Mesendoderm (in vitro differentiated cells): ENCODE measurements at regions not wholly inside any gene's neighbourhood (a gene's known extent, or its start where the extent isn't known, plus 50 kb on each side); places are given as distances from the start of the nearest gene placed in this dataset.

Experiments used
- DNase-seq: peaks from one replicate; pipeline ENCODE4 v3.0.0; 2013
- H2AK5ac ChIP-seq: 2 replicates; pipeline ENCODE4 v1.6.1; 2013; ENCODE audit warnings: low read length, inconsistent platforms
- H2BK120ac ChIP-seq: 2 replicates; pipeline ENCODE4 v1.6.1; 2013; ENCODE audit warnings: low read depth, mild to moderate bottlenecking, low read length, moderate library complexity, mixed read lengths
- H2BK15ac ChIP-seq: replicated peaks from 2 replicates; pipeline ENCODE4 v1.6.1; 2013; ENCODE audit warnings: low read depth, mild to moderate bottlenecking, moderate library complexity
- H2BK5ac ChIP-seq: 2 replicates; pipeline ENCODE4 v1.6.1; 2013; ENCODE audit warnings: low read length, inconsistent platforms
- H3K18ac ChIP-seq: 2 replicates; pipeline ENCODE4 v1.6.1; 2013; ENCODE audit warnings: mild to moderate bottlenecking, low read length, mixed read lengths
- H3K23ac ChIP-seq: one replicate; pipeline ENCODE4 v1.6.1; 2013; ENCODE audit warnings: low read length
- H3K27ac ChIP-seq: 2 replicates; pipeline ENCODE4 v1.5.1; 2013; ENCODE audit warnings: low read depth, mild to moderate bottlenecking, inconsistent platforms, low read length, moderate library complexity
- H3K27me3 ChIP-seq: 2 replicates; pipeline ENCODE4 v1.6.1; 2013; ENCODE audit warnings: low read length, control low read depth, mild to moderate bottlenecking, inconsistent platforms; ENCODE audit not compliant: insufficient read depth, poor library complexity
- H3K36me3 ChIP-seq: 2 replicates; pipeline ENCODE4 v1.6.1; 2013; ENCODE audit warnings: low read length, inconsistent platforms; ENCODE audit not compliant: control insufficient read depth, insufficient read depth
- H3K4ac ChIP-seq: one replicate; pipeline ENCODE4 v1.6.1; 2013; ENCODE audit warnings: low read depth, mild to moderate bottlenecking, low read length, moderate library complexity
- H3K4me1 ChIP-seq: 2 replicates; pipeline ENCODE4 v1.6.1; 2013; ENCODE audit warnings: low read depth, low read length, inconsistent platforms; ENCODE audit not compliant: control insufficient read depth
- H3K4me2 ChIP-seq: 2 replicates; pipeline ENCODE4 v1.6.1; 2013; ENCODE audit warnings: low read length
- H3K4me3 ChIP-seq: 2 replicates; pipeline ENCODE4 v1.5.1; 2013; ENCODE audit warnings: mild to moderate bottlenecking, low read length
- H3K56ac ChIP-seq: one replicate; pipeline ENCODE4 v1.6.1; 2013; ENCODE audit warnings: low read length
- H3K79me1 ChIP-seq: 2 replicates; pipeline ENCODE4 v1.6.1; 2013; ENCODE audit warnings: low read length, inconsistent platforms
- H3K79me2 ChIP-seq: 2 replicates; pipeline ENCODE4 v1.6.1; 2013; ENCODE audit warnings: mild to moderate bottlenecking, low read length; ENCODE audit not compliant: control insufficient read depth, insufficient read depth
- H3K9ac ChIP-seq: 2 replicates; pipeline ENCODE4 v1.6.1; 2013; ENCODE audit warnings: low read length, inconsistent platforms
- H4K5ac ChIP-seq: one replicate; pipeline ENCODE4 v1.6.1; 2013; ENCODE audit warnings: low read length
- H4K8ac ChIP-seq: one replicate; pipeline ENCODE4 v1.6.1; 2013; ENCODE audit warnings: low read depth, mild to moderate bottlenecking, control low read depth, low read length, moderate library complexity
- WGBS: extraction: QIAGEN DNeasy Blood & Tissue Kit; methylation state at CpG from one replicate; pipeline ENCODE4 v1.1.7; 2013; ENCODE audit warnings: low lambda C conversion rate, missing lambda C conversion rate; ENCODE audit not compliant: insufficient coverage; ENCODE audit errors: extremely low coverage; 5-methylcytosine and 5-hydroxymethylcytosine counted together

DNA sequence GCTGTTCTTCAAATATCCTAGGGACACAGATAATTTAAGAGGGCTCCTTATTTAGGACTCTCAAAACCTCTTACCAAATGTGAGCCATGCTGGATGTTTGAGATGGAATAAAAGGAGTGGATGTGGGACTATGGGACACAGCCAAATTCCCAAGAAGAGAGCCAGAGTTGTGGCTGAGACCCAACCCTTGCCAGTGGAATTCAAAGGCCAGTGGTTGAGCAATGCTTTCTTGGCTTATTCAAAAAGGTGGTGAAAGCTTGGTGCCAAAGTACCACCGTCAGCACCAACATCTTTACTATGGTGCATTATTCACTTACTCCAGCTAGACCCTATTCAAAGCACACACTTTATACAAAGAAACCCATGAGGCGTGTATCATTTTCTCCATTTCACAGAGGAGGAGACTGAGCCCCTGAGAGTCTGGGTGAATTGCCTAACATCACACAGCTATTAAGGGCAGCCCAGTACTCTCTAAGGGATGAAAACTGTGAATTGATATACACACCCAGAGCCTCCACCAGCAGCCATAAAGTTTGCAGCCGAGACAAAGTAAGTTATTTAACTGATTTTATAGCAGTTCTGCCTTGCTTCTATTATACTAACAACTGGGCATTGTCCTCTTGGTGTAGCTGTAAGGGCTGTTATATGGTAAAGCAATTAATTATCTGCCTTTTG is 391.7 kb downstream of the ACTL7B start:
- Histone ChIP-seq H3K36me3 (no peaks in the 10 kb centered on the region), H3K4ac (no peak overlapping the region), H2BK120ac (no peak overlapping the region), H3K18ac (no peak overlapping the region), H2BK15ac (no peak overlapping the region), H2AK5ac (no peak overlapping the region), H3K4me2 (no peak overlapping the region), H3K4me3 (no peak overlapping the region), H3K56ac (no peak overlapping the region), H3K23ac (no peak overlapping the region), H3K4me1 (no peaks in the 10 kb centered on the region), H3K9ac (no peak overlapping the region), H3K27me3 (no peaks in the 10 kb centered on the region), H2BK5ac (no peak overlapping the region), H3K79me1 (no peaks in the 10 kb centered on the region), H4K8ac (no peak overlapping the region), H4K5ac (no peak overlapping the region), H3K79me2 (no peaks in the 10 kb centered on the region), H3K27ac (no peak overlapping the region)
- DNase-seq: no peak
- no CpG with 5 or more reads among the region's 3 CpGs for WGBS

DNA sequence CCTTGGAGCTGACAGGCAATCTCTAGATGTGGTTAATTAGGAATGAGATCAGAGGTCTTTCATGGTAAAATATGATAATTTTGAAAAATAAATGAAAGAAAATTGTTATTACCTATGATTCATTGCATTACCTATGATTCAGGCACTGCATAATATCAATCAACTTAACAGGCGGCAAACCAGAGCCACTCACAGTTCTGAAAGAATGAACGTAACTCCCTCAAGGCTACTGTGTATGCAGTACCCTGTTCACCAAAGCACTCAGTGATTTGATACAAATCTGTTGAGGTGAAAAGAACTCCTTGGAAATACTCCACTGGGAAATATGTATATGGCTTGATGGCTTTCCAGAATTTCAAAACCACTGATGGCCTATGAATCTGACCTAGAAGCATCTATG is 398.9 kb downstream of the ACTL7B start:
- Histone ChIP-seq H3K4me1 (no peaks in the 10 kb centered on the region), H3K4ac (no peak overlapping the region), H3K27me3 (no peaks in the 10 kb centered on the region), H3K36me3 (no peaks in the 10 kb centered on the region), H3K18ac (no peak overlapping the region), H4K8ac (no peak overlapping the region), H3K23ac (no peak overlapping the region), H4K5ac (no peak overlapping the region), H3K79me1 (no peaks in the 10 kb centered on the region), H2BK15ac (no peak overlapping the region), H2BK5ac (no peak overlapping the region), H3K79me2 (no peaks in the 10 kb centered on the region), H2AK5ac (no peak overlapping the region), H3K9ac (no peak overlapping the region), H3K4me2 (no peak overlapping the region), H3K27ac (no peak overlapping the region), H3K56ac (no peak overlapping the region), H2BK120ac (no peak overlapping the region), H3K4me3 (no peak overlapping the region)
- DNase-seq: no peak
- WGBS: no CpG with 5 or more reads among the region's 2 CpGs

DNA sequence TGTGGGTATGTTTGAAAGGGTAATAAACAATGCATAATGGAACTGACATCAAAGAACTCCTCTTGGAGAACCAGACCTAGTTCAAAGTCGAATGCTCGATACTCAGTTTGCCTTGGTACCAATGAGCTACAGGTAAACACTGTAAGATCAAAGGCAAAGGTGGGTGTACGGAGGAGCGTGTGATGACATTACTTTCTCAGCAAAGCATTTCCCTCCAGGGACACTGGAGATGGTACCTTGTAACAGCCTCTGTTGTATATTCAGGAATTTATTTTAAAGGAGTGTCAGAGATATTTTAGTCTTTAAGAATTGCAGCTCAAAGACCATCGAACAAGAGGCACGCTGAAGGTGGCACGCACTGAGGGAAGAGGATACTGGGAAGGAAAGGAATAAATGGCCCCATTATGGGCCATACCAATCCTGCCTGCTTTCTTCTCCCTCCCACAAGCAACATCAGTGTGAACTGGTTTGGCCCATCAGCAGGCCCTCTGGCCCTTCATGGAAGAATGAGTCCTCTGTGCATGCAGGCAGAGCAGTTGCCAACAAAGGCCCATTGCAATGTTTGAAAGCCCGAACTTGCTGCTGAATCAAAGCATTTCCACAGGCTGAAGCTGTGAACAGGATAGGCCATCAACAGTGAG is 410.2 kb downstream of the ACTL7B start:
- H3K27ac ChIP-seq: no peak overlapping the region
- H3K4ac ChIP-seq: no peak overlapping the region
- H2BK15ac ChIP-seq: no peak overlapping the region
- no peak for DNase-seq
- no peaks in the 10 kb centered on the region for H3K4me1 ChIP-seq
- H2BK120ac ChIP-seq: no peak overlapping the region
- no peak overlapping the region for H4K8ac ChIP-seq
- no peak overlapping the region for H3K23ac ChIP-seq
- no peak overlapping the region for H3K4me3 ChIP-seq
- no CpG with 5 or more reads among the region's 8 CpGs for WGBS
- no peak overlapping the region for H3K4me2 ChIP-seq
- H3K79me1 ChIP-seq: no peaks in the 10 kb centered on the region
- H2AK5ac ChIP-seq: no peak overlapping the region
- no peak overlapping the region for H2BK5ac ChIP-seq
- H3K18ac ChIP-seq: no peak overlapping the region
- H3K27me3 ChIP-seq: no peaks in the 10 kb centered on the region
- no peaks in the 10 kb centered on the region for H3K79me2 ChIP-seq
- no peak overlapping the region for H3K56ac ChIP-seq
- H3K36me3 ChIP-seq: no peaks in the 10 kb centered on the region
- no peak overlapping the region for H3K9ac ChIP-seq
- no peak overlapping the region for H4K5ac ChIP-seq

DNA sequence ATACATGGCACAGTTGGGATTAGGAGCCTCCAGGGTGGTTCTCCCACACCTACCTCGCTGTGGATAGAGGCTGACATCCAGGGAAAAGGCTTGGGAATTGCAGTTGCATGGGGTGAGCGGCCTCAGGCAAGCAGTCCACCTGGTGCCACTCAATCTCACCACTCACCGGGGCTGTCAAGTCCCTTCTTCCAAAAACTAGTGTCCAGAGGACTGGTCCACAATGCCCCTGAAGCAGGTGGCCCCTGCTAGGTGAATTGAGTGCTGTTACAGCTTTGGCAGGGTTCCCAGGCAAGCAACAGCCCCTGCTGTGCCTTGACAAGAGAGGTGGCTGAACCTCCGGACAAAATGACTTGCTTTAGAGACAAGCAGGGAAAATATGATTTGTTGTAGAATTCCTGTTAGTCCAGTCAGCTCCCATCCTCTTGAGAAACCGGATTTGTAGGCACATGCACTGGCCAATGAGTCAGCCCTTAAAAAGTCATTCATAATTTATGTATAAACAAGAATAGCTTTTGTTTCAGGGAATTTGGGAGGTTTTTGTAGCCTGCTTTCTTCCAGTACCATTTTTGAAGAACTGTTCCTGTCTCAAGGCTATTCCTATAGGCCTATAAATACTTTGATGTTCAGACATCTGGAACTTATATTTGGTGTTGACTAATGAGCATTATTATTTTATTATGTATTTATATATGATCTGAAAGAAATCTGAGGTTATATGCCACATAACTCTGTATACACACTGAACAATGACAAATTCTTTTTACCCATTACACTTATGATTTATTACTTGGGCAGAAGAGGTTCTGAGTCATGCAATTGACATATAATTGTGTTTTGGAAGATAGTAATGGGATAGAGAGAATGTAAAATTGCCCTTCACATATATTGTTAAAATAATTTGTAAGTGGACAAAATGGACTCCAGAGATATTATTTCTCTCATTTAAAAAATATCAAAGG is 411.1 kb downstream of the ACTL7B start:
- Histone ChIP-seq H3K27ac (no peak overlapping the region), H3K4me1 (no peaks in the 10 kb centered on the region)
- no peak for DNase-seq

DNA sequence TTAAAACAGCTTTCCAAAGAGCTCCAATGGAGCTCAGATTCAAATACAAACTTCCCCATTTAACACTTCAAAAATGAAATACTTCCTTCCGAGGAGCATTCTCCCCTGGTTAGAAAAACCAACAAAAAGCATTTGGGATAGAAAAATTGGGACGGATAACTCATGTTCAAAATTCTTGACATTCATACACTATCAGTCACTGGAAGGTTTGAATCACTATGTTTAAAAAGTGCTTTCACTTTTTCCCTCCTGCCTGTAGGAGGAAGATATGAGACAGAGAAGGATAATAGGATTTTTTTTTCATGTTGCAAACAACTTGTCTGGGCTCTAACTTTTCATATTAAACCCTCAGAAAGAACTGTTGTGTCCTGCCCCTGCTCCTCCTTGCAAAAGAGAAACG is 412.0 kb downstream of the ACTL7B start:
- H4K5ac ChIP-seq: no peak overlapping the region
- no peak overlapping the region for H3K4ac ChIP-seq
- no peak for DNase-seq
- H3K56ac ChIP-seq: no peak overlapping the region
- no peak overlapping the region for H3K4me3 ChIP-seq
- no peak overlapping the region for H2BK15ac ChIP-seq
- H3K79me2 ChIP-seq: no peaks in the 10 kb centered on the region
- H4K8ac ChIP-seq: no peak overlapping the region
- no peak overlapping the region for H2BK5ac ChIP-seq
- H3K36me3 ChIP-seq: no peaks in the 10 kb centered on the region
- no peaks in the 10 kb centered on the region for H3K4me1 ChIP-seq
- H3K27me3 ChIP-seq: no peaks in the 10 kb centered on the region
- no peak overlapping the region for H3K23ac ChIP-seq
- no peaks in the 10 kb centered on the region for H3K79me1 ChIP-seq
- H3K4me2 ChIP-seq: no peak overlapping the region
- no peak overlapping the region for H2BK120ac ChIP-seq
- H2AK5ac ChIP-seq: no peak overlapping the region
- H3K27ac ChIP-seq: no peak overlapping the region
- H3K18ac ChIP-seq: no peak overlapping the region
- no CpG with 5 or more reads among the region's 3 CpGs for WGBS
- H3K9ac ChIP-seq: no peak overlapping the region

More for the DNA sequence above, 411.1 kb downstream of the ACTL7B start:
- no CpG with 5 or more reads among the region's 5 CpGs for WGBS
- Histone ChIP-seq H3K36me3 (no peaks in the 10 kb centered on the region), H2BK120ac (no peak overlapping the region), H2AK5ac (no peak overlapping the region), H3K18ac (no peak overlapping the region), H2BK15ac (no peak overlapping the region), H4K8ac (no peak overlapping the region), H3K4me3 (no peak overlapping the region), H3K27me3 (no peaks in the 10 kb centered on the region), H3K4me2 (no peak overlapping the region), H3K23ac (no peak overlapping the region), H4K5ac (no peak overlapping the region), H2BK5ac (no peak overlapping the region), H3K56ac (no peak overlapping the region), H3K79me1 (no peaks in the 10 kb centered on the region), H3K4ac (no peak overlapping the region), H3K79me2 (no peaks in the 10 kb centered on the region), H3K9ac (no peak overlapping the region)
